Fibroblast of pulmonary artery (primary cell): ENCODE measurements at regions not wholly inside any gene's neighbourhood (a gene's known extent, or its start where the extent isn't known, plus 50 kb on each side); places are given as distances from the start of the nearest gene placed in this dataset.

ENCODE experiments used
- DNase-seq: peaks from one replicate; pipeline ENCODE4 v3.0.0-alpha.2; 2010; ENCODE audit warnings: low read depth
- H3K4me3 ChIP-seq: replicated peaks from 2 replicates; pipeline ENCODE4 v1.5.1; 2011; ENCODE audit warnings: low read depth, mild to moderate bottlenecking, control low read depth, low read length, moderate library complexity
- TF ChIP-seq, protein P1 (sequence below): IDR thresholded peaks from 2 replicates; pipeline ENCODE4 v1.5.1; 2011; ENCODE audit warnings: mild to moderate bottlenecking, control low read depth, low read length, inconsistent platforms; ENCODE audit errors: missing control alignments

DNA sequence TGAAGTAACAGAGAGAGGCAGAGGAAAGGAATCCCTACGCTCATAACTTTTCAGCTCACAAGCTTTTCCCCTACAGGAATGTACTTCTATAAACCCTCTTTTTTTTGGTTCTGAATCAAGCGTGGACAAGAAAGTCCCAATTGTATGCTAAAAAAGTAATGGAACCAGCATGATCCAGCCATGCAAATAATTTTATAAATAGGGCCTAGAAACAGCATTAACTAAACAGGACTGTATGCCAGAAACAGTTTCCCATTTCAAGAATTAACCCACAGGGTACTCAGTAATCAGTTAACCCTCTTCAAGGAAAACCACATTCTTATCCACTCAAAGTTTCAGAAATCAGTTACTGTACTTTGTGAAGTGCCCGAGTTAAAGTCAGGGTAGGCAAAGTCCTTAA is 87.0 kb upstream of the HMGCLL1 start:
- TF ChIP-seq, protein P1, sequence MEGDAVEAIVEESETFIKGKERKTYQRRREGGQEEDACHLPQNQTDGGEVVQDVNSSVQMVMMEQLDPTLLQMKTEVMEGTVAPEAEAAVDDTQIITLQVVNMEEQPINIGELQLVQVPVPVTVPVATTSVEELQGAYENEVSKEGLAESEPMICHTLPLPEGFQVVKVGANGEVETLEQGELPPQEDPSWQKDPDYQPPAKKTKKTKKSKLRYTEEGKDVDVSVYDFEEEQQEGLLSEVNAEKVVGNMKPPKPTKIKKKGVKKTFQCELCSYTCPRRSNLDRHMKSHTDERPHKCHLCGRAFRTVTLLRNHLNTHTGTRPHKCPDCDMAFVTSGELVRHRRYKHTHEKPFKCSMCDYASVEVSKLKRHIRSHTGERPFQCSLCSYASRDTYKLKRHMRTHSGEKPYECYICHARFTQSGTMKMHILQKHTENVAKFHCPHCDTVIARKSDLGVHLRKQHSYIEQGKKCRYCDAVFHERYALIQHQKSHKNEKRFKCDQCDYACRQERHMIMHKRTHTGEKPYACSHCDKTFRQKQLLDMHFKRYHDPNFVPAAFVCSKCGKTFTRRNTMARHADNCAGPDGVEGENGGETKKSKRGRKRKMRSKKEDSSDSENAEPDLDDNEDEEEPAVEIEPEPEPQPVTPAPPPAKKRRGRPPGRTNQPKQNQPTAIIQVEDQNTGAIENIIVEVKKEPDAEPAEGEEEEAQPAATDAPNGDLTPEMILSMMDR = no peak
- no peak for DNase-seq
- no peak overlapping the region for H3K4me3 ChIP-seq

DNA sequence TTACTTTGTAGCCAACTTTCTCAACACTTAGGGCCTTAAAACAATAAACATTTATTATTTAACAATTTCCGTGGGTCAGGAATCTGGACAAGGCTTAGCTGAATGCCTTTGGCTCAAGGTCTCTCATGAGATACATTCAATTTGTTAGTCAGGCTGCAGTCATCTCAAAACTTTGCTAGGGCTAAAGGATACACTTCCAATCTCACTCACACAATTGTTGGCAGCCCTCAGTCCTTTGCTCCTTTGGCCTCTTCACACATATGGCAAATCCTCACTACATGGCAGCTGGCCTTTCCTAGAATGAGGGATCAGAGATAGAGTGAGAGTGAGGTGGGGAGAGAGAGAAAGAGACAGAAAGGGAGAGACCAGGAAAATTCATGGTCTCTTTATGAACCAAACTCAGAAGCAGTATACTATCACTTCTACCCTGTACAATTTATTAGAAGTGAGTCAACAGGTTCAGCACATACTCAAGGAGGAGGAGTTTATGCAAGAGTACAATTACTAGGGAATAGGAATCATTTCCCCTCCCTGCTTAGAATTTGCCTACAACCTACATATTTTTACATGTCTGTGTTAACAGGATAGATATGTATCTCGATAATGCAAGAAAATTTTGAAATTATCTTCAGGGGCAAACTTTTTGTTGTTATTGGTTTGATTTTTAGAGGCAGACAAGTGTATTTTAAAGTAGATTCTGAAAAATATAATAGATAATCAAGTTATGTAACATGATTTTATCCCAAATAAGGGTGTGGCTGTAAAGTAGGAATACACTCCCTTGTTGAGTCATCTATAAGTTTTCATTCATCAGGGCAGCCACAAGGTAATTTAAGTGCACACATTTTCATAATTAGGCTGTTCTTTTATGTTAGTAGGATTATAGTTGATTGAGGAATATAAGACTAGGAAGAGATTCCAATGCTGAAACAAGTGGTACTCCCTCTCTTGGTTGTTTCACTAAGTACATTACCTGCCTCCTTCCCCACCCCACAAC is 85.9 kb upstream of the HMGCLL1 start:
- TF ChIP-seq, protein P1 = no peak
- DNase-seq = no peak
- no peak overlapping the region for H3K4me3 ChIP-seq

DNA sequence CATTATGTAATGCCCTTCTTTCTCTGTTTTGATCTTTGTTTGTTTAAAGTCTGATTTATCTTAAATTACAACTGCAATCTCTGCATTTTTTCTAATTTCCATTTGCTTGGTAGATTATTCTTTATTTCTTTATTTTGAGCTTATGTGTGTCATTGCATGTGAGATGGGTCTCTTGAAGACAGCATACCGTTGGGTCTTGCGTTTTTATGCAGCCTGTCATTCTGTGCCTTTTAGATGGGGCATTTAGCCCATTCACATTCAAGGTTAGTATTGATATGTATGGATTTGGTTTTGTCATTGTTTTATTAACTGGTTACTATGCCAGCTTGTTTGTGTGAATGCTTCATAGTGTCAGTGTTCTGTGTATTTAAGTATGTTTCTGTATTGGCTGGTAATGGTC is 84.9 kb upstream of the HMGCLL1 start:
- DNase-seq = no peak
- TF ChIP-seq, protein P1 = no peak
- no peak overlapping the region for H3K4me3 ChIP-seq

DNA sequence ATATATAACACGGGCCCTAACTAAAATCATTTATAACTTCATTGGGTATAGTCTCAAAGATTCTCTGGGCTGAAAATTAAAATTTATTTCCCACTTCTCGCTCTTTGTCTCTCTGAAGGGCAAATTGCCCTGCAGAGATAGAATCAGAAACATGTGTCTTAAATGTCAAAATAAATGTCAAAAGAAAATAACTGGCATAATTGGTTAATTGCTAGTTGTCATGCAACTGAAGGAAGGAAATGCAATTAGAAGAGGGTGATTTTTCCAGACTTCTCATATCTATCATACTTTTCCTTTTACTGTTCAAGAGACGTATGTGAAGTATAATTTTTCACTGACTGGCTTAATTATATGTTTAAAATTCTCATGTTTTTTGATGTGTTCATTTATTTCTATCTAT is 80.3 kb upstream of the HMGCLL1 start:
- H3K4me3 ChIP-seq = no peak overlapping the region
- no peak for DNase-seq
- TF ChIP-seq, protein P1 = no peak

DNA sequence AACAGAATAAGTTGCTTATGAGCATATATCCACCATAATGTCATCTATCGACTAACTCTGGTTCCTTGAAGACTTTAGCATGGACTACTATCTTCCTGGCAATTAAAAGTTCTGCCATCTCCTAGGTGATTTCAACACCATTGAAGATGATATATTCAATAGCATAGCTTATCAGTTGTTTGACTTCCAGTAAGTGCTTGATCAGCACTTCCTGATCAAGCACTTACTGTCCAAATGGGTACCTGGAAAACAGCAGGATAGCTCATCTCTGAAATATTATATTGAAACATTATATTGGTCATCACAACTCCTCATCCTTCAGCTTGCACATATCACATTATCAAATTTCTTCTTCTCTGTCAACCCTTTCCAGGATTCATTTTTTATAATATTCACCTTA is 75.5 kb upstream of the HMGCLL1 start:
- no peak overlapping the region for H3K4me3 ChIP-seq
- TF ChIP-seq, protein P1 = no peak
- no peak for DNase-seq

DNA sequence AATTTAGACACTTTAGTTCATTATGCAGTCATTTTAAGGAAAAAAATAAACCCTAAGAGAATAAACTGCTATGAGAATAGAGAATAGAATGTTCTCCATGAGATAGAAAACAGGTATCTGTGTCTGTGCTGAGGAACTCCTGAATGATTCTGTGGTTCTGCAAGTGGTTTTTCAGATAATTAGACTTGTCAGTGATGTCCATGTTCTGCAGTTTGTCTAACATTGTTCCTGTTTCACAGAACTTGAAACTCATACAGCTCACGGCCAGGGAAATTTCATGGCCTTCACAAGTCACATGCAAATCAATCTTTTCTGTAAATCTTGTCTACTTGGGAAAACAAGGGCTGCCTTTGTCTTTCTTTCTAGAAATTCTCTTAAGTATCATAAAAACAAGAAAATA is 73.4 kb upstream of the HMGCLL1 start:
- TF ChIP-seq, protein P1 = no peak
- no peak overlapping the region for H3K4me3 ChIP-seq
- DNase-seq = no peak
